ENCODE measurements at regions not wholly inside any gene's neighbourhood (a gene's known extent, or its start where the extent isn't known, plus 50 kb on each side); places are given as distances from the start of the nearest gene placed in this dataset.

- DNase-seq (ENCODE audit: low read depth in 2 of 2), result no peak
Observed at GRCh38 chr7:42493436-42494198, 256.6 kb upstream of the GLI3 start.

- DNase-seq (ENCODE audit: low read depth in 2 of 2), result no peak
Observed at GRCh38 chr7:42492920-42493319, 255.9 kb upstream of the GLI3 start.

- DNase-seq (ENCODE audit: low read depth in 2 of 2), result no peak
Observed at GRCh38 chr7:42491106-42491505, 254.1 kb upstream of the GLI3 start.

GRCh38 chr7:42489299-42489698 lies 252.3 kb upstream of the GLI3 start:
- no peak for DNase-seq (ENCODE audit: low read depth in 2 of 2)

GRCh38 chr7:42485301-42485766 lies 248.3 kb upstream of the GLI3 start:
- no peak for DNase-seq (ENCODE audit: low read depth in 2 of 2)

- no peak for DNase-seq (ENCODE audit: low read depth in 2 of 2)
Observed at GRCh38 chr7:42483886-42484285, 246.9 kb upstream of the GLI3 start.

GRCh38 chr7:42479816-42480633 lies 243.0 kb upstream of the GLI3 start:
- DNase-seq (ENCODE audit: low read depth in 2 of 2), result no peak

- no peak for DNase-seq (ENCODE audit: low read depth in 2 of 2)
Observed at GRCh38 chr7:42479452-42479815, 242.4 kb upstream of the GLI3 start.

- DNase-seq (ENCODE audit: low read depth in 2 of 2), result no peak
Observed at GRCh38 chr7:42478717-42479116, 241.7 kb upstream of the GLI3 start.

- DNase-seq (ENCODE audit: low read depth in 2 of 2), result no peak
Observed at GRCh38 chr7:42476255-42476654, 239.2 kb upstream of the GLI3 start.

GRCh38 chr7:42475082-42475481 lies 238.1 kb upstream of the GLI3 start:
- DNase-seq (ENCODE audit: low read depth in 2 of 2), result no peak

- no peak for DNase-seq (ENCODE audit: low read depth in 2 of 2)
Observed at GRCh38 chr7:42473099-42473498, 236.1 kb upstream of the GLI3 start.

GRCh38 chr7:42471573-42472174 lies 234.7 kb upstream of the GLI3 start:
- no peak for DNase-seq (ENCODE audit: low read depth in 2 of 2)

GRCh38 chr7:42469341-42469740 lies 232.3 kb upstream of the GLI3 start:
- DNase-seq (ENCODE audit: low read depth in 2 of 2), result no peak

- DNase-seq (ENCODE audit: low read depth in 2 of 2), result no peak
Observed at GRCh38 chr7:42468471-42468870, 231.5 kb upstream of the GLI3 start.

- no peak for DNase-seq (ENCODE audit: low read depth in 2 of 2)
Observed at GRCh38 chr7:42461537-42461936, 224.5 kb upstream of the GLI3 start.

GRCh38 chr7:42460933-42461332 lies 223.9 kb upstream of the GLI3 start:
- DNase-seq (ENCODE audit: low read depth in 2 of 2), result no peak

- DNase-seq (ENCODE audit: low read depth in 2 of 2), result no peak
Observed at GRCh38 chr7:42460148-42460547, 223.1 kb upstream of the GLI3 start.

- DNase-seq (ENCODE audit: low read depth in 2 of 2), result no peak
Observed at GRCh38 chr7:42457663-42458062, 220.7 kb upstream of the GLI3 start.

- DNase-seq (ENCODE audit: low read depth in 2 of 2), result no peak
Observed at GRCh38 chr7:42456756-42457276, 219.8 kb upstream of the GLI3 start.

GRCh38 chr7:42456267-42456666 lies 219.3 kb upstream of the GLI3 start:
- DNase-seq (ENCODE audit: low read depth in 2 of 2), result no peak

- DNase-seq (ENCODE audit: low read depth in 2 of 2), result no peak
Observed at GRCh38 chr7:42453931-42454361, 216.9 kb upstream of the GLI3 start.

Data from stimulated activated CD4-positive, alpha-beta T cell treated with anti-CD3 and anti-CD28 coated beads, Interleukin-1b, Interleukin-23, amount 100 ng/mL, for 4 hours (primary cell).